Kidney (tissue), 13 donors: ENCODE measurements at regions not wholly inside any gene's neighbourhood (a gene's known extent, or its start where the extent isn't known, plus 50 kb on each side); places are given as distances from the start of the nearest gene placed in this dataset.
"Not testable (repeated sequence)": the region's sequence is repeated elsewhere in the genome, so short reads cannot be mapped to it uniquely, and the experiment has no call there.

Experiments
- DNase-seq, 5 donors: peaks; one replicate each; pipeline ENCODE4 v3.0.0-alpha.2; 2013 to 2020
- FAIRE-seq: peaks from 2 replicates; lab custom pipeline; 2012; peaks lifted over from hg19 to GRCh38; lab: Jason Lieb, UNC
- H3K27ac ChIP-seq, 2 donors: one replicate each; pipeline ENCODE4 v1.7.0; 2013; ENCODE audit warnings: low read depth in 2 of 2, low read length in 2 of 2, inconsistent platforms in 1 of 2
- H3K27me3 ChIP-seq: one replicate; pipeline ENCODE4 v1.7.1; 2013; ENCODE audit warnings: low read length, inconsistent platforms; ENCODE audit not compliant: control insufficient read depth, insufficient read depth
- H3K36me3 ChIP-seq, 3 donors: one replicate each; pipeline versions ENCODE4 v1.7.0 to v1.7.1; 2013; ENCODE audit warnings: low read length in 3 of 3, control low read depth in 1 of 3, inconsistent platforms in 1 of 3; ENCODE audit not compliant: insufficient read depth in 3 of 3, control insufficient read depth in 2 of 3
- H3K4me1 ChIP-seq, 3 donors: one replicate each; pipeline versions ENCODE4 v1.7.0 to v1.7.1; 2013; ENCODE audit warnings: low read length in 3 of 3, inconsistent platforms in 1 of 3, low read depth in 1 of 3; ENCODE audit not compliant: control insufficient read depth in 2 of 3, insufficient read depth in 2 of 3
- H3K4me3 ChIP-seq, 3 donors: one replicate each; pipeline versions ENCODE4 v1.7.0 to v1.8.1; 2013; ENCODE audit warnings: low read length in 3 of 3, control low read depth in 1 of 3, inconsistent platforms in 1 of 3
- H3K9ac ChIP-seq, 3 donors: one replicate each; pipeline versions ENCODE4 v1.7.0 to v1.7.1; 2013; ENCODE audit warnings: low read length in 3 of 3, control low read depth in 1 of 3, inconsistent platforms in 1 of 3
- H3K9me3 ChIP-seq, 3 donors: one replicate each; pipeline versions ENCODE4 v1.7.0 to v1.7.1; 2013; ENCODE audit warnings: low read length in 3 of 3, control low read depth in 1 of 3, inconsistent platforms in 1 of 3; ENCODE audit not compliant: control insufficient read depth in 2 of 3, insufficient read depth in 1 of 3
- intact Hi-C: fragments of 100-400 bp; cut with DNase I; formaldehyde crosslinking; loops from one replicate; pipeline ENCODE4 v1.11.1; 2022
- TF ChIP-seq, protein P1 (sequence below): IDR thresholded peaks from 3 replicates; pipeline ENCODE4 v1.5.1; 2012; ENCODE audit warnings: mild to moderate bottlenecking, moderate library complexity, borderline replicate concordance; ENCODE audit not compliant: insufficient read depth; ENCODE audit errors: extremely low read depth
- donor health status: control.
- donor health status: control.
- donor health status: control.
- donor health status: control.
- donor health status: control.
- donor health status: DM: yes; HTN: yes; CAD: no.
- donor health status: Normal renal cell carcinoma (clear cell type).

DNA sequence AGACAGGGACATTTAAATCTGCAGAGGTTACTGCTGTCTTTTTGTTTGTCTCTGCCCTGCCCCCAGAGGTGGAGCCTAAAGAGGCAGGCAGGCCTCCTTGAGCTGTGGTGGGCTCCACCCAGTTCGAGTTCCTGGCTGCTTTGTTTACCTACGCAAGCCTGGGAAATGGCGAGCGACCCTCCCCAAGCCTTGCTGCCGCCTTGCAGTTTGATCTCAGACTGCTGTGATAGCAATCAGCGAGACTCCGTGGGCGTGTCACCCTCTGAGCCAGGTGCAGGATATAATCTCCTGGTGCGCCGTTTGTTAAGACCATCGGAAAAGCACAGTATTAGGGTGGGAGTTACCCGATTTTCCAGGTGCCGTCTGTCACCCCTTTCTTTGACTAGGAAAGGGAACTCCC, 93.3 kb downstream of the ANKRD30BL start:
- H3K9me3 ChIP-seq, H3K36me3 ChIP-seq, H3K27ac ChIP-seq, H3K4me3 ChIP-seq, intact Hi-C loops, FAIRE-seq, H3K9ac ChIP-seq, H3K27me3 ChIP-seq, DNase-seq, H3K4me1 ChIP-seq: not testable (repeated sequence)

DNA sequence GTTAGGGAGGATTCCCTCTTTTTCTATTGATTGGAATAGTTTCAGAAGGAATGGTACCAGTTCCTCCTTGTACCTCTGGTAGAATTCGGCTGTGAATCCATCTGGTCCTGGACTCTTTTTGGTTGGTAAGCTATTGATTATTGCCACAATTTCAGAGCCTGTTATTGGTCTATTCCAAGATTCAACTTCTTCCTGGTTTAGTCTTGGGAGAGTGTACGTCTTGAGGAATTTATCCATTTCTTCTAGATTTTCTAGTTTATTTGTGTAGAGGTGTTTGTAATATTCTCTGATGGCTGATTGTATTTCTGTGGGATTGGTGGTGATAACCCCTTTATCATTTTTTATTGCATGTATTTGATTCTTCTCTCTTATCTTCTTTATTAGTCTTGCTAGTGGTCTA, 96.4 kb downstream of the ANKRD30BL start:
- FAIRE-seq, H3K9ac ChIP-seq, H3K36me3 ChIP-seq, H3K4me1 ChIP-seq, H3K27me3 ChIP-seq, H3K4me3 ChIP-seq, intact Hi-C loops, H3K9me3 ChIP-seq, H3K27ac ChIP-seq: not testable (repeated sequence)
- DNase-seq = peak in 1 of 5 donors; percentile 2

DNA sequence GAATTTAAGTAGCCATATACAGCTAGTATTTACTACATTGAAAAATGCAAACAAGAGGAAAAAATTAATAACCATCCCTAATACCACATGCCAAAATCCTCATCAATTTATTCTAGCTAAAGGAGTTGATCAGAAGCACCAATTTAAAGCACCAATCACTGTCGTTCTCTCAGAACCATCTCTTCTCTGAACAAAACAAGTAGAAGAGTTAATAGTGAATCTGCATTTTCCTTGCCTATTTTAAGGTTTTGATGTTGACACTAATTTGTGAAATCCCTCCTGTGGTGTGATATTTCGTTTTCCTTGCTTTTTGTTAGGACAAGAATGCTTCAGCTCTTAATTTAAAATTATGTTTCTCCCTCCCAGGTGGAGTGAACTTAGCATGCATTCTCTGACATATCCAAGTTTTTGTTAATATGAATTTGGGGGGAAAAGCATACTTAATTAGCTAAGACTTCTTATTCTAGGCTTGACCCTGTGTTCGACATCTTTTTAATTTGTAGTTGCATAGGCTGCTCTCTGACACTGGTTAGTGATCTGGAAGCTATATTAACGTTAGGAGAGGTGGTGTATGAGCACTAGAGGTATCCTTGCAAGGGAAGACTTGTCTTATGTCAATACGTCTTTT, 122.0 kb downstream of the ANKRD30BL start:
- intact Hi-C loops = not testable (repeated sequence)
- H3K27me3 ChIP-seq = peaks cover 15% of the 10 kb centered on the region

DNA sequence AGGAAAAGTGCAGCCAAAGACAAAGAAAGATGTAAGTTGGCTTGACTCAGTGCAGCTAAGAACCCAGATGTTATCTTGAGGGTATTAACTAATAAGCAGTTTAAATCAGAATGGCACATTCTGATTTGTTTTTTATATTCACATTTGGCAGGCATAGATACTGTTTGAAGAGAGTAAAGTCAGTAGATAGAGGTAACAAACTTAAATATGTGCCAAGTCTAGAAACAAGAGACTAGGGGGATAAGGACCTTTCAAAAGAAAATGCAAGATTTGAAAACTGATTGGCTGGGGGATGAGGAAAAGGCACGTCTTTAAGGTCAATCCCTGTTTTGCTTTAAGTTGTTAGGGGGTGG, 122.9 kb downstream of the ANKRD30BL start:
- H3K4me1 ChIP-seq, FAIRE-seq, intact Hi-C loops, H3K9ac ChIP-seq, H3K9me3 ChIP-seq, H3K4me3 ChIP-seq, H3K27ac ChIP-seq, H3K36me3 ChIP-seq: not testable (repeated sequence)
- peaks cover 15% of the 10 kb centered on the region for H3K27me3 ChIP-seq
- peak in 1 of 5 donors; percentile 2 for DNase-seq

More for the DNA sequence above, 122.0 kb downstream of the ANKRD30BL start:
- peak in 1 of 5 donors; percentile 10 for DNase-seq
- H3K36me3 ChIP-seq, H3K4me3 ChIP-seq, H3K4me1 ChIP-seq, H3K27ac ChIP-seq, FAIRE-seq, H3K9me3 ChIP-seq, H3K9ac ChIP-seq: not testable (repeated sequence)

DNA sequence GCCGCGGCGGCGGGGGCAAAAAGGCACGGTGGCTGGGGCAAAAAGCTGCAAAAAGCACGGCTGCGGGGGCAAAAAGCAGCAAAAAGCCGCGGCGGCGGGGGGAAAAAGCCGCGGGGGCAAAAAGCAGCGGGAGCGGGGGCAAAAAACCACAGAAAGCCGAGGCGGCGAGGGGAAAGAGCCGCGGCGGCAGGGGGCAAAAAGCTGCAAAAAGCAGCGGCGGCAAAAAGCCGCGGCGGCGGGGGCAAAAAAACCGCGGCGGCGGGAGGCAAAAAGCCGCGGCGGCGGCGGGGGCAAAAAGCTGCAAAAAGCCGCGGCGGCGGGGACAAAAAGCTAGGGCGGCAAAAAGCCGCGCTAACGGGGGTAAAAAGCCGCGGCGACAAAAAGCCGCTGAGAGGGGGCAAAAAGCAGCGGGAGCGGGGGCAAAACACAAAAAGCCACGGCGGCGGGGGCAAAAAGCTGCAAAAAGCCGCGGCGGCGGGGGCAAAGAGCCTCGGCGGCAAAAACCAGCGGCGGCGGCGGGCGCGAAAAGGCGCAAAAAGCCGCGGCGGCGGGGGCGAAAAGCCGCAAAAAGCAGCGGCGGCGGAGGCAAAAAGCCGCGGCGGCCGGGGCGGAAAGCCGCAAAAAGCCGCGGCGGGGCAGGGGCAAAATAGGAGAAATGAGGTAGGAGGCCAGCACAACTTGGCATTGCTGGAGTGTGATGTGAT, 123.4 kb downstream of the ANKRD30BL start:
- FAIRE-seq = no peak
- H3K27ac ChIP-seq = no peak overlapping the region

More for the DNA sequence above, 123.4 kb downstream of the ANKRD30BL start:
- Histone ChIP-seq H3K4me1 (no peaks in the 10 kb centered on the region), H3K4me3 (peak overlapping the region in 1 of 3 donors; percentile 21), H3K36me3 (no peaks in the 10 kb centered on the region), H3K9me3 (no peaks in the 10 kb centered on the region), H3K9ac (no peak overlapping the region), H3K27me3 (peaks cover 15% of the 10 kb centered on the region)
- TF ChIP-seq, protein P1, sequence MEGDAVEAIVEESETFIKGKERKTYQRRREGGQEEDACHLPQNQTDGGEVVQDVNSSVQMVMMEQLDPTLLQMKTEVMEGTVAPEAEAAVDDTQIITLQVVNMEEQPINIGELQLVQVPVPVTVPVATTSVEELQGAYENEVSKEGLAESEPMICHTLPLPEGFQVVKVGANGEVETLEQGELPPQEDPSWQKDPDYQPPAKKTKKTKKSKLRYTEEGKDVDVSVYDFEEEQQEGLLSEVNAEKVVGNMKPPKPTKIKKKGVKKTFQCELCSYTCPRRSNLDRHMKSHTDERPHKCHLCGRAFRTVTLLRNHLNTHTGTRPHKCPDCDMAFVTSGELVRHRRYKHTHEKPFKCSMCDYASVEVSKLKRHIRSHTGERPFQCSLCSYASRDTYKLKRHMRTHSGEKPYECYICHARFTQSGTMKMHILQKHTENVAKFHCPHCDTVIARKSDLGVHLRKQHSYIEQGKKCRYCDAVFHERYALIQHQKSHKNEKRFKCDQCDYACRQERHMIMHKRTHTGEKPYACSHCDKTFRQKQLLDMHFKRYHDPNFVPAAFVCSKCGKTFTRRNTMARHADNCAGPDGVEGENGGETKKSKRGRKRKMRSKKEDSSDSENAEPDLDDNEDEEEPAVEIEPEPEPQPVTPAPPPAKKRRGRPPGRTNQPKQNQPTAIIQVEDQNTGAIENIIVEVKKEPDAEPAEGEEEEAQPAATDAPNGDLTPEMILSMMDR = no peak
- peak in 4 of 5 donors; percentile 13 to 41 (median 26) for DNase-seq
- intact Hi-C loops = no loop called here
